DMS153 treated with DMSO at 0.1 percent for 48 hours (cell line): ENCODE measurements at regions not wholly inside any gene's neighbourhood (a gene's known extent, or its start where the extent isn't known, plus 50 kb on each side); places are given as distances from the start of the nearest gene placed in this dataset.
A peak's percentile ranks its signal among the peaks of the same experiment; 100 is the strongest.

Source experiments
- DNase-seq: peaks from one replicate; lab custom pipeline; 2025; ENCODE audit not compliant: unreplicated experiment; lab: John Stamatoyannopoulos, UW

DNA sequence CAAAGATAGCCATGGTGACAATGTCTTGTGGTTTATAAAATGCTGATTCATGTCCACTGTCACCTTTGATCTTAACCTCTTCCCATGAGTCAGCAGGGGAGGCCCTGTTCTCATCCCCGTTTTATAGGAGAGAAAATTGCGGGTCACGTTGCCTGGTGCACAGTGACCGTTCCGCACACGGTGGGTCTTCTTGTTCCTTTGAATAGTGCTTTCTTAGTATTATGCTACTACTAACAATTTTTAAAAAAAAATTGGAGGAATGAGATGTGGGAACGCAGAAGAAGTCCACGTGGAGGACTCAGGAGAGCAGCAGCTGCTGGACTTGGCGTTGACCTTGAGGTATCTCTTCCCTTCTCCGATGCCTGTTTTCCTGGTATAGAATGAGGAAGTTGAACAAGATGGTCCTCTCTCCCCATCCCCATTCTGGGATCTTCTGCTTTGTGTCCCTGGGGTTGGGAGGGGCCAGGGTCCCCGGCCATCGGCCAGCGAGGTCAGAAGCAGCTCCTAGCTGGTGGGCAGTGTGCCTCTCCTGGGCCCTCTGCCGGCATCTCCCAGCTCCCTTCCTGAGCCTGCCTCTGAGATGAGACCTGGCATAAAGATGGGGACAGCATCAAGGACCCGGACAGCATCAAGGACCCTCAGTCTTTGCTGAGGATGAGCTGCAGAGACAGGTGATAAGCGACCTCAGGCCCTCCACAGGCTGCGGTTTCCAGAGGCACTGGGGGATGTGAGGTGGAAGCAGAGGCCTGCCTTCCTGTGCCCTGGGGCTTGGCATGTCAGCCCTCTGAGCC is 143.9 kb downstream of the C9orf50 start:
- DNase-seq = no peak

DNA sequence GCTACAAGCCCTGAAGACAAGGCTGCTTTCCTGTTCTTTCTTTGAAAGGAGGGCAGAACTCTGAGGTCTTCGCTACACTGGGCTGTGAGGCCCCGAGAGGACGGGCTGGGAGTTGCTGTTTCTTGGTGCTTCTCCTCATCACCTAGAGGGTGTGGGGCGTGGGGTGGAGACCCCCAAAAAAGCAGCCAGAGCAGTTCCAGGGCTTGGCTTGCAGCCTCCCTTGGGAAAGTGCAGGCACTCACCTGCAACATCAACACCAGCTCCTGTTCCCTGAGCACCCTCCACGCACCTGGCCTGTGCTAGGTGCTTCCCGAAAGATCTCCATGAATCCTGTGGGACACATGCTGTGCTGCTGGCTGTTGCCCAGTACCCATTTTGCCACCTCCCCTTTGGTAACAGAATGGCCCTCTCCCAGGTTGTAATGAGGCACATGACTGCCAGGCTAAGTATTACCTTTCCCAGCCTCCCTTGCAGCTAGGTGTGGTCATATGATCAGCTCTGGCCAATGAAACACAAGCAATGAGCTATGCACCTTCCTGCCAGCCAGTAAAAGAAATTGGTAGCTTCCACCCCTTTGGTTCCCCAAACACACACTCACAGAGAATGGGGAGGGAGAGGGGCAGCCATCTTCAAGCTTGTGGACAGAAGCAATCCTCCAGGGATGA is 146.0 kb downstream of the C9orf50 start:
- no peak for DNase-seq

DNA sequence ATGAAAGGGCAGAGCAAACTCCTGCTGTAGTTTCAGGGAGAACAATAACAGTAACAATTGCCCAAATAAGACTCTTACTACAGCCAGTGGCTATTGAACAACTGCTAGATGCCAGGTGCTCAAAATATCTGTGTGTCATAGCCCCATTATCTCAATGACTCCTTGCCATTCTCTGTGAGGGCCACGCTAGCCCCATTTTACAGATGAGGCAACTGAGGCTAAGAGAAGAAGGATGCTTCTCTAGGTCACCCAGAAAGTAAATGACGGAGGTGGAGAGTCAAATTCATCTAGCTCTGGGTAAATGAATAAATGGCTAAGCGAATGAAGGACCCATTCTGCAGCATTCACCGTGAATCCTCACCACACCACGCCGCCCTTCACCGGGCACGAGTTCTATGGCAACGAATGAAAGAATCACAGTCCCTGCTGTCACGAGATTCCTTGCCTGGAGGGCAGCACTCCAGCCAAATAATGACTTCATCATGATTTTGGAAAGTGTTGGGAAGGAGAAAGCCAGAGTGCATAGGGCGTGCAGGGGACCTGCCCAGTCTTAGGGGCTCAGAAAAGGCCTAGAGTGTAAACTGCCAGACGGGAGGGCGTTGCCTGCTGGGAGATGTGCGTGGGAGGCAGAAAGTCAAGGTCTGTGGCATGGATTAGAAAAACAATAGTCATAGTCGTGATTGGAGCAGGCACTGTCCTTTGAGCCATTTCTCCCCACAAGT is 147.2 kb downstream of the C9orf50 start:
- no peak for DNase-seq

DNA sequence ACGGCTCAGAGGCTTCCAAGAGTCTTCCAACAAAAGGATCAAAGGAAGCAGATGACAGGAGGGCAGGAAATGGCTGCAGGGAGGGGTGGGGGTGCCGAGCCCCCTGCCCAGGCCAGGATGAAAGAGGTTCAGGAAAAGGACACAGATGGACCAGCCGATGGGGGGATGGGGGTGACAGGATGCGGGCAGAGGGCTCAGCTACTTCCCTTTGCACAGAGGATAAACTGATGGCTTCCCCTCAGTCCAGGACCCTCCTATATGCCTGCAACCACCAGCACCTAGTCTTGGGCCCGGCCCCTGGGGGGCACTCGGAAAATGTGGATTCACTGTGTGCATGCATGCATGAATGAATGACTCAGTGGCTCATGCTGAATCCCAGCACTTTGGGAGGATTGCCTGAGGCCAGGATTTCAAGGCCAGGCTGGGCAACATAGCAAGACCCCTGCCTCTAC is 148.2 kb downstream of the C9orf50 start:
- no peak for DNase-seq

DNA sequence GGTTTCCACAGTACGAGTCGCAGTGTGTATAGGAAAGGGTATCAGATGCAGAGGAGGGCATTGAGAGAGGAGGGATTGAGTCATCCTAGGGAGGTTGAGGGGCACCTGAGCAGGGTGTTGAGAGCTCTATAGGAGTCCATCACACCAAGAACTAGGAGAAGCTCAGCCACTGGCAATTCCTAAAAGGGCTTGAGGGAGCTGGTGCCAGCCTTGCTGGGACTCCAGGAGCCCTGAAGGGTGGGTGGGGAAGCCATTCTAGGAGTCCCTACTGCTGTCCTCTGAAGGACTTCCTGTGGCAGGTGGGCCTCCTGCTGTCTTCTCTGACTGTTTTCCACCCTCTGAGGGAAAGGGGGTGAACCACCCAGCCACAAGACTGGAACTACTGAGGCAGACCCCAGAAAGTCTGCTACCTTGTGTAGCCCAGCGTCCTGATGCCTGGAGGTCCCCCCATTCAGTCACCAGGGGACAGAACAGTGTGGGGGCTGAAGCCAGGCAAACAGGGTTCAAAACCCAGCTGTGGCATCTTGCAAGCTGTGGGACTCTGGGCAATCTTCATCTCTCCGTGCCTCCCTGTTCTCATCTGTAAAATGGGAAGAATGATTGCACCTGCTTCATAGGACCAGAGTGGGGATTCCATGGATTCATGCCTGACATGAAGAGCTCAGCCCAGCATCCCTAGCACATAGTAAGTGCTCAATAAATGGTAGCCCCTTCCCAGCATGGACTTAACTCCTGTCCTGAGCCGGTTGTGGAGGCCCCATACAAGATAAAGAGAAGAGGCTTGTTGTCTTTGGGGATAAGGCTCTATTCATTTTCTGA is 149.5 kb downstream of the C9orf50 start:
- DNase-seq = no peak

DNA sequence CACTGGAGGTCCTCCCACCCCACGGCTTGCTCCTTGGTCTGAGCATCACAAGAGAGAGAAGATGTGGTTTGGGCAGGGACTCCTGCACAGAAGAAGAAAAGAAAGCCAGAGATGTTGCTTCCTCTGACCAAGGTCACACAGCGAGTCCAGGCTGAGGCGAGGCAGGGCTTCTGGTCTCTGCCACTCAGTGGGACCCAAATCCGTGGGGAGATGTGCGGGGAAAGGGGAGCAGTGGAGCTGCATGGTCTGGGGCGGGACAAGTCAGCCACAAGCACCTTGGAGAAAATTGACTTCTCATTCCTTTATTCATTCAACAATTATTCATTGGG is 150.9 kb downstream of the C9orf50 start:
- DNase-seq = no peak

DNA sequence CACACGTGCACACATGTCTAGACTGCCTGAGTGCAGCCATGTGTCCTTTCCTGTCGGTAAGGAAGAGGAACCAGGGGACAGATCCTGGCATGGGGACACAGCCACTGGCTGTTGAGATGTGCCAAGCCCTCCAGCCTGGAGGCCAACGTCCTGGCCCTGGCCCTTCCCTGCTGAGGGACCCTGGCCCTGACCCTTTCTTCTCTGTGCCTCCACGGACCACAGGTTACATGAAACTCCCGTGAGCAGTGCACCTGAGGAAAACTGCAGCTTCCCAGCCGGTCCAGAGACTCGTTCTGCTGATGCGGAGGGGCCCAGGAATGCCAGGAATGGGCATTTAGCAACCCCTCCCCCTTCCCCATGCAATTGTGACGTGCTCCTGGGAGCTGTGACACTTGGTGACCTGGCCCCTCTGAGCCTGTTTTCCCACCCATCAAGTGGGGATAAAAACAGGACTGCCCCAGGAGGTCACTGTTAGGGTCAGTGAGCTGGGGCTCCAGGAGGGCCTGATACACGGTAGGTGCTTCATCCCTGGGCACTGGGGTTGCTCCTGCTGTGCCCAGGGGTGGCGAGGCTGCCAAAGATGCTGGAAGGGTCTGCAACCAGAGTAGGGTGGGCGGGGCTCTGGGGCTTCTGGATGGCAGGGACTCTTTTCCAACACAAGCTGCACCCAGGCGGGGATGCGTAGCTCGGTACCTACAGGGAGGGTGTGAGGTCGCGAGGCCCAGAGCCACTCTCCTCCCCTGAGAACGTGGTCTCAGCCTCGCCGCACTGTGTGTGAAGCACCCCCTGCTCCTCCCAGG is 151.5 kb downstream of the C9orf50 start:
- no peak for DNase-seq

DNA sequence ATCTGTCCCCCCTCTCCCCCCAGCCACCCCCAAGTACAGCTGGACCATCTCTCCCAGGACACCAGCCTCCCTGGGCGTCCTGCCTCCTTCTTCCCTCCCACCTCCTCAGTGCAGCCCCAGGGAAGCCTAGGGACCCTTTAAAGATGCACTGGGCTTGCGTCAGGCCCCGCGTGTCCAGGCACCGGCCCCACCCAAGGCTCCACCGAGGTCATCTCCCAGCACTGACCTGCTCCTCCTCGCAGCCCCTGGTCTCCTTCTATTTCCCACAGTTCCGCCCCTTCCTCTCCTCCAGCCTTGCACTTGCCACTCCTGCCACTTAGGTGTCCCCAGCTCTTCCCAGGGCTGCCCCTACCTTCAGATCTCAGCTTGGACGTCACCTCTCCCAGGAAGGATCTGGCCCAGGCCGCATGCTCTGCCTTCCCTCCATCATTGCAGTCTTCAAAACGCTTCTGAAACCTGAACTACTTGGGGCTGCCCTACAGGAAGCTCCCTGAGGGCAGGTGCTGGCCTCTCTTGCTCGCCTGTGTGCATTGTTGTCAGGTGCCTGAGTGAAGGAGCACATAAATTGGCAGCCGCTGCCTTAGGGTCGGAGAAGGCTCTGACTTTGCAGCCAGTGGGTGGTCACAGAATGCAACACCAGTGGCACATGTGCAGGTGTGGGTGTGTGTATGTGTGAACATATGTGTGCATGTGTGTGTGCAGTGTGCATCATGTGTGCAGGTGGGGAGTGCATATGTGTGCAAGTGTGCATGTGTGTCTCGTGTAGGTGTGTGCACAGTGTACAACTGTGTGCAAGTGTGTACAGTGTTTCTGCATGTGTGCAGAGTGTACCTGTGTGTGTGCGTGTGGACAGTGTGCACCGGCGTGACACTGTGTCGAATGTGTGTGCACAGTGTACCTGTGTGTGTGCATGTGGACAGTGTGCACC is 152.9 kb downstream of the C9orf50 start:
- no peak for DNase-seq

DNA sequence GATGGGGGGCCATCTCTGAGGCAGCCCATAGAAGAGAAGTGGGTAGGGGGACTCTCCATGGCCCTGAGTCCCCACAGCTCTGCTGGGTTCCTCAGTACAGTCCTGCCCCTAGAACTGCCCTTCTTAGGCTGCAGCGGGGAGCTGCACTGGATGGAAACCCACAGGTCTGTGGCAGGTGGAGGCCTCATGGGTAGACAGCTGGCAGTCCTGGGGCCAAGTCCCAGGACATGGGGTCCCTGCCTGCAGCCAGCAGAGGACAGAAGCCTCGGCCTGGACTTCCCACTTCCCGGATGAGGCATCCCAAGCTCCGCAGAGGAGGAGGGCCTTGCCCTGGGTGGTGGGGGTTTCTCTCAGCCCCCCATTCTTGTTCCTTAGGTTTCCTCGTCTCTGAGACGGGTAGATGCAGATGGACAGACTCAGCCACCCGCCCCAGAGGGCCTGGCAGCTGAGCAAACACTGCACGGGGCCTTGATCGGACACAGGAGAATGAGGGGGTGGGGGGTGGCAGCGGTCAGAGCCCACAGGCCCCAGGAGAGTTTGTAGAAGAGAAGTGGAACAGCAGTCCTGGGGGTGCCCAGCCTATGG is 153.8 kb downstream of the C9orf50 start:
- DNase-seq = no peak

DNA sequence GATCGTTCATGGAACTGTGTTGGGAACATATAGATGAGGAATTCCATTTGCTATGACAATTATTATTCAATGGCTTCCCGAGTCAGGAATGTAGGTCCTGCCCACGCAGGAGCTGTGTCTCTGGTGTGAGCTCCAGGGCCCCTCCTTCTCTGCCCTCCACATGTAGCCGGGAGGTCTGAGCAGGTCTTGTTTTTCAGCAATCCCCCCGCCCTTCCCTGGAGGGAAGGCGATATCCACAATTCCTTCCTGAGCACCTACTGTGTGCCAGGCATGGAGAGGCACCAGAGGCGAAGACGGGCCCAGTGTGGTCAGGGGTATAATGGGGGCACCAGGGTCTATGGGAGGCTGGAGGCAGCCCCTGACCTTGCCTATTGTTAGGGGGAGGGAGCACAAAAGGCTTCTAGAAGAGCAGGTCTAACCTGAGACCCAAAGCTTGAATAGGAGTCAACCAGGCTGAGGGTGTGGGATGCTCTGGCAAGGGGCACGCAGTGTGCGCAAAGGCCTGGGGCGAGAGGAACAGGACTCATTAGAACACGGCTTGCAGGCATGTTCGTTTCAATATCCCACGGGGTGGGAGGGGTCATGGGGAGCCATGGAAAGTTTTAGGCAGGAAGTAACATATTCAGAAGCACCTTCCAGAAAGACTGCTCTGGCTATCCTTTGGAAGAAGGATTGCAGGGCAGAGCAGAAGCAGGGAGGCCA is 154.9 kb downstream of the C9orf50 start:
- no peak for DNase-seq

DNA sequence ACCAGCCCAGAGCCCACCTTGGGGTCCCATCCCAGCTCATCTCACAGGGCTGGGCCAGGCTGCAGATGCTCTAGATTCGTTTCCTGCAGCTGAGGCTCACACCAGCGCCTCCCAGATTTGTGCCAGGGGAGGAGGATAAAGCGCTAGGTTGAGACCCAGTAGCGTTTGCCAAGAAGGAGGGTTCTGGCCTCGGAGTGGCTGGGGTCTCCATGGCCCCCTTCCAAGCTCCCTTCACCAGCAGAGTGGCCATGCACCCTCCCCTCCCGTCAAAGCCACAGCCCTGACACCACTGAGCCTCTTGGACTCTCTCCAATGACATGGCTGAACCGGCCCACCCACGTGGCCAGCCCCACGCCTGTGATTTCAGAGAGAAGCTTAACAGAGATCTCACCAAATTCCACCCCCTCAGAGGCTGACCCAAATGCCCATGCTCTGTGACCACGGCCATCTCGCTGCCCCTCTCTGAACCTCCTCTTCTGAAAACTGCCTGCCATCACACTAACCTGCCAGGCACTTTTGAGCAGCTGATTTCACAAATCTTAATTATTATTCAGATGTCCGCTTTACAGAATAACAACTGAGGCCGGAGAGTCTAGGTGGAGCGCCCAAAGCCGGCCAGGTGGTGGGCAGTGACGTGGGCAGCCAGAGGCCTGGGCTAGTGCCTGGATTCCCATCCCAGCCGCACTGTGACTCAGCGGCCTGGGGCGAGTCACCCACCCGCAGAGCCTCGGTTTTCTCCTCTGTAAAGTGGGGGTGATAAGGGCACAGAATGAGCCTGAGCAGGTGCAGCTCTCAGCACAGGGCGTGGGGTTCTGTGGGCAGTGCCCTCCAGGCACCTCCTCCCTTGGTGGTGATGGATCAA is 155.7 kb downstream of the C9orf50 start:
- DNase-seq = no peak

DNA sequence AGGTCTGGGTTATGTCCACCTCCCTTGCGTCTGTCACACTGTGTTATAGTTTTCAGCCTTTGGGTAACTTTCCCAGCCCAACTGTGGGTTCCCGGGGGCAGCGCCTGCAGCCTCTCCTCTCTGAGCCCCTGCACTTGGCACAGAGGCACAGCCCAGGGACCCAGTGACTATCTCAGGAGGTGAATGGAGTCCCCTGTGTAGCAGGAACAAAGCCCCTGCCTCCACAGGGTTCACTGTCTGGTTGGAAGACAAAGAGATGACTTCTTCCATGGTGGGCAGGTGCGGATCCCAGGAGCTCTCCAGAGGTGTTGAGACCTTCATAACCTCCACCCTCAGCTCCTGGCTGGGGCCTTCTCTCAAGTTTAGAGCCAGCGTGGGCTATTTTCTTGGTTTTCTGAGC is 156.9 kb downstream of the C9orf50 start:
- no peak for DNase-seq

DNA sequence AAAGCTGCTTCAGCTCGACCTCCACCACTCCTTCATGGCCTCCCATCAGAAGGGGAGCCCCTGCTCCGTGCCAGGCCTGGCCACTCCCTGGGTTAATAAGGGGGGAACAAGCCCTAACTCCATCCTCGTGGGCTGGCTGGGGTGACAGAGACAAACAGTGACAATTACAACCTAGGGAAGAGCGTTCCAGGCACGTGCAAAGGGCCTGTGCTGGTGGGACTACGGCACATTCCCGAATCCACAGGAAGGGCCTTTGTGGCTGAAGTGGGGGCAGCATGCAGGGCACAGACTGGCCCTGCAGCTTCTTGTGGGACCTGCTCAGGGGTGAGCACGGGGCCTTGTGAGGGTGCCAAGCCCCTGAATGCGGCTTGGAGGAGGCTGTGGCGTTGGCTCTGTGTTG is 157.4 kb downstream of the C9orf50 start:
- no peak for DNase-seq

DNA sequence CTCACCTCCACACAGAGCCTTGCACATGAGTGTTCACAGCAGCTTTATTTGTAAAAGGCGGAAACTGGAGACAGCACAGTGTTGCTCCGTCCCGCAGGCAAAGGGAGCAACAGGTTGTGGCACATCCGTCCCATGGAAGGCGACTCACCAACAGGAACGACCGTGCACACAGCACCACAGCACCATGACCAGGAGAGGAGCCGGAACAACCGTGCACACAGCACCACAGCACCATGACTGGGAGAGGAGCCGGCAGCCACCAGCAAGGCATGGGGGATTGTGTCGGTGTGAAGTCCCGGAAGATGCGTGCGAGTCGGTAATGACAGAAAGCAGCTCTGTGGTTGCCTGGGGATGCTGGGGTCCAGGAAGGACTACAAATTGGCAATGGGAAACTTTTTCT is 158.5 kb downstream of the C9orf50 start:
- DNase-seq = no peak

DNA sequence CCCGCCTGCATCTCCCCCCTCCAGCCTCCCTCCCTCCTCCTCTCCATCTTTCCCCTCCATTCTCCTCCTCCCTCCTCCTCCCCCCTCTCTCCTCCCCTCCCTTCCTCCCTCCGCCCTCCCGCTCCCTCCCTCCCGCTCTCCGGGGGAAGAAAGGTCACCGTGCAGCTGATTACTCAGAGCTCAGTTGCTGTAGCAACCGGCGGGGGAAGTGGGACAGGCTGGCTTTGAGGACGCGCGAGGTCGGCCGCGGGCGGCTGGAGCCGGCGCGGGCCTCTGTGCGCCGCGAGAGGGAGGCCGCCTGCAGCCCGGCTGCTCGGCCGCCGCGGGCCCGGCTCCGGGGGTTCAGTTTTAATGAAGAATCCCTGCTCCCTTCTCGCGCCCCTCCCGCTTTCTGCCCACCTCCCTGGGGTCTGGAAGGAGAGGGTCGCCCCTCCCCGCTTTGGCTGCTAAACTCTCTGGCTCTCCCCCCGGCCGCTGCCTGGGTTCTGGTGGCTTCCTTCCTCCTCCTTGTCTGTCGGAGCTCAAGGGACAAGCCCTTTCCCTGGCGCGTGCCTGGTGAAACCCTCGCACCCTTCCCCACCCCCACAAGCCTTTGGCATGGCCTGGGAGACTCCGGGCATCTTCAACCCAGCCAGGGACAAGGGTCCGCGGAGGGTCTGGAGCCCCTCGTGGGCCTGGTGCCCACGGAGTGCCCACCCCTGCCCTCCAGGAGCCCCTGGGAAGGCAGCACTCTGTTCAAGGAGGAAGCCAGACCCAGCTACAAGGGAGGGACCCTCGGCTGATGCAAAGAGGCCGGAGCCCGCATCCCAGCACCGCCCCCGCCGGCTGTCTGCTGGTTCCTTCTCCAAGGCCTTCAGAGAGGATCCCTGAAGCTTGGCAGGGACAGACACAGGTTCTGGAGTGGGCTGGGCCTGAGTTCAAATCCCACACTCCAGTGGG is 160.3 kb downstream of the C9orf50 start:
- DNase-seq = peak; percentile 94

DNA sequence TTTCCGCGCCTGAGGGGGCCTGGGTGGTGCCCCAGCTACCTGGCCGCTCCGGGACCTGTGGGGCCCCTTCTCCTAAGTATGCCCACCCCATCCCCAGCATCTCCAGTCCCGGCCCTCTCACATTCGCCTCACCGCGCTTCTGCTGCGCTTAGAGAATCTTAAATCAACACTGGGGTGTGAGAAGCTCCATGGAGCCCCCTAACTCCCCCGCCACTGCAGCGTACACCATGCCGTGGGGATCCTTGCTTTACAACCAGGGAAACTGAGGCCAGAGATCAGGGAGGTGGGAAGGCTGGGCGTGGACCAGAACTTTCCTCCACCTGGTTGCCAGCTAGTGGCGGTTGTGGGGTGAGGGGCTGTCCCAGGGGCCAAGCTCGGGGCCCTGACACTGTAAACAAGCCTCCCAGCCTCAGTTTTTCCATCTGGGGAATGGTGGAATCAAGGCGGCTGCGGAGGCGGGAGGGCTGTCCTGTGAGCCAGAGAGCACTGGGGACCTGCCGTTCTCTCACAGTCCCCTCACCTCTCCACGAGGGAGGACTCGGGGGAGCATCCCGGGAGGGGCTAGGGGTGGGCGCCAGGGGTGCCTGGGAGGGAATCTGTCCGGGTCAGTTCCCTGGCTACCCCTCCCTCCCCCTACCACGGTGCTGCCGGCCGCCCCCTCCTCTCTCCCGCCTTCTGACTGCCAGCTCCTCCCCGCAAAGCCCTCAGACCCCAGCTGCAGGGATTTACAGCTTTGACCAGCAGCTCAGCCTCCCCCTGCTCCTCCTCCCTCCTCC is 161.2 kb downstream of the C9orf50 start:
- no peak for DNase-seq
